HUES6 (cell line): ENCODE measurements at regions not wholly inside any gene's neighbourhood (a gene's known extent, or its start where the extent isn't known, plus 50 kb on each side); places are given as distances from the start of the nearest gene placed in this dataset.
A peak's percentile ranks its signal among the peaks of the same experiment; 100 is the strongest.

ENCODE experiments used
- H3K27ac ChIP-seq: 2 replicates; pipeline ENCODE4 v1.7.0; 2013; ENCODE audit warnings: low read depth, mild to moderate bottlenecking, low read length, inconsistent platforms
- H3K27me3 ChIP-seq: 2 replicates; pipeline ENCODE4 v1.6.1; 2013; ENCODE audit warnings: low read length; ENCODE audit not compliant: control insufficient read depth, insufficient read depth
- H3K36me3 ChIP-seq: 2 replicates; pipeline ENCODE4 v1.6.1; 2013; ENCODE audit warnings: low read length; ENCODE audit not compliant: control insufficient read depth, insufficient read depth
- H3K4me1 ChIP-seq: 2 replicates; pipeline ENCODE4 v1.6.1; 2013; ENCODE audit warnings: low read length; ENCODE audit not compliant: control insufficient read depth, insufficient read depth
- H3K4me3 ChIP-seq: 2 replicates; pipeline ENCODE4 v1.5.1; 2013; ENCODE audit warnings: low read depth, low read length
- H3K9ac ChIP-seq: one replicate; pipeline ENCODE4 v1.6.1; 2013; ENCODE audit warnings: mild to moderate bottlenecking, low read length
- H3K9me3 ChIP-seq: 2 replicates; pipeline ENCODE4 v1.6.1; 2013; ENCODE audit warnings: low read depth, low read length; ENCODE audit not compliant: control insufficient read depth, insufficient read depth

DNA sequence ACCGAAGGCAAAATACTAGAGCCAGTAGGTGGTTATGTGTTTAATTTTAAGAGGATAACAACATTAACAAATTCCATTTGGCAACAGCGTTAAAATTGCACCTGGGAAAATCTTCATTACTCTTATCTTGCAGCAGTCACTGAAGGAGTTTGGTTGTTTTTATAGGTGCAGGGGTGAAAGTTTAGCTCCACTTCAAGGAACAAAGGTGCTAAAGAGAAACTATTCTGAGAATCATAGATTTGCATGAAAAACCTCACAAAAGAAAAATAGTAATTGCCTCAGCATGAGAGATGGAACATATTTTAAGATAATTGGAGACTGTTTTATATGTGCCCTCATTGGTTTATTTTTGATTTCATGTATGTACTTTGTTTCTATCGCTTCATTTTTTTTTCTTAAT, 444.4 kb downstream of the UTRN start:
- Histone ChIP-seq H3K27me3 (no peaks in the 10 kb centered on the region), H3K36me3 (peaks cover 9% of the 10 kb centered on the region), H3K27ac (0 out of 2 replicates have a peak overlapping the region, but pooled peaks have one; percentile 23), H3K9ac (no peak overlapping the region), H3K4me3 (no peak overlapping the region), H3K9me3 (no peaks in the 10 kb centered on the region), H3K4me1 (peaks cover 25% of the 10 kb centered on the region)

DNA sequence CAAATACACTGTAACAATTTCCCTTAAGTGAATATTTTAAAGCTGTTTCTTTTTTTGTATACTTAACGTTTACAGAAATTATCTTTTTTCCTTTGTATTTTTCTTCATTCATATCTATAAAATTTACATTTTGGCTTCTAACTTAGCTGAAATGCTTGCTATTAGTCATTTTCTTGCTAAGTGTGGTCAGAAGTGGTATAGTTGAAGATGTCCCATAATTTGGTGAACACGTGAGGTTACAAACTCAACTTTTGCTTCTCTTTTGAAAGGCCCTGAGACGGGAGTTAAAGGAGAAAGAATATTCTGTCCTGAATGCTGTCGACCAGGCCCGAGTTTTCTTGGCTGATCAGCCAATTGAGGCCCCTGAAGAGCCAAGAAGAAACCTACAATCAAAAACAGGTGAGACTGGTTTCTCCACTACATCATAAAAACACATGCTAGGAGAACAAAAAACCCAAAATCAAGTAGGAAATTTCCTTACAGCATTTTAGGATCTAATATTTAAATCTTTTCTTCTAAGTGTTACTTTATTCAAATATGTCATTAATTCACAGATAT, 445.0 kb downstream of the UTRN start:
- peaks cover 25% of the 10 kb centered on the region for H3K4me1 ChIP-seq
- H3K36me3 ChIP-seq: peaks cover 9% of the 10 kb centered on the region
- no peaks in the 10 kb centered on the region for H3K27me3 ChIP-seq
- no peak overlapping the region for H3K9ac ChIP-seq
- H3K4me3 ChIP-seq: no peak overlapping the region
- no peak overlapping the region; the same call in 1 of the 2 replicates for H3K27ac ChIP-seq
- no peaks in the 10 kb centered on the region for H3K9me3 ChIP-seq

DNA sequence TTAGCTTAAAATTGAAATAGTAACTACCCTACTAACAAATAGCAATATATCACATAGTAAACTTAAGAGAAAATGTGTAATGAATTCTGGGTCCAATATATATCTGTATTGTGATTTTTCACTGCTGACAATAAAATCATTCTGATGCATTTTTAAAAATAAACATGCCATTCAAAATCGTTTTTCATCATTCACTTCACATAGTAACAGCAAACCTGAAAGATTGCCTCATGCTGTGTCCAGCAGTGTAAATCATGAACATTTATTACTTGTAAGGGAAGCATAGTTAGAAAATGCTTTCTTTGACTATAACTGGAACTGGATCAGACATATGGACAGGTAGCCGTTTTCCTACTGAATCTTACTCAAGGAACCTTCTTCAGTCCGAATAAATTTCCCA, 446.1 kb downstream of the UTRN start:
- Histone ChIP-seq H3K9ac (no peak overlapping the region), H3K4me3 (no peak overlapping the region), H3K36me3 (peaks cover 9% of the 10 kb centered on the region), H3K9me3 (no peaks in the 10 kb centered on the region), H3K27ac (no peak overlapping the region), H3K4me1 (peaks cover 15% of the 10 kb centered on the region), H3K27me3 (no peaks in the 10 kb centered on the region)

DNA sequence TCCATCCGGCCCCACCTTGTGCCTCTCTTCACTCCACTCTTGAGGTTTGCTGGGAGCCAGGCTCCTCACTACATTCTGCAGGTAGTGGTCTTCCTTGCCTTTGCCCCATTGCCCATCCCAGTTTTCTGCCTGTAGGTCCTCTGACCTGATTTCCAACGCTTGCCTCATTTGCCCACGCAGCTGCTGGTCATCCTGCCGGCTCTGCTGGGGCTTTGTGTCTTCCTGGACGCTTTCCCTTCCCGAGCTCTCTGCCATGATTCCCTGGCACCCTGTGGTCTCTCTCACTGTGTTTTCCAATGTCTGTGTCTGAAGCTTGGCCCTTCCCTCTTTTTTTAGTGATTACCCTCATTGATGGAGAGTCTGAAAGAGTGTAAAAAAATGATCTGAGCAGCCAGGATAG, 451.6 kb downstream of the UTRN start:
- no peaks in the 10 kb centered on the region for H3K27me3 ChIP-seq
- H3K4me1 ChIP-seq: no peaks in the 10 kb centered on the region
- no peak overlapping the region for H3K27ac ChIP-seq
- no peak overlapping the region for H3K9ac ChIP-seq
- H3K4me3 ChIP-seq: no peak overlapping the region
- H3K9me3 ChIP-seq: no peaks in the 10 kb centered on the region
- H3K36me3 ChIP-seq: peaks cover 4% of the 10 kb centered on the region

DNA sequence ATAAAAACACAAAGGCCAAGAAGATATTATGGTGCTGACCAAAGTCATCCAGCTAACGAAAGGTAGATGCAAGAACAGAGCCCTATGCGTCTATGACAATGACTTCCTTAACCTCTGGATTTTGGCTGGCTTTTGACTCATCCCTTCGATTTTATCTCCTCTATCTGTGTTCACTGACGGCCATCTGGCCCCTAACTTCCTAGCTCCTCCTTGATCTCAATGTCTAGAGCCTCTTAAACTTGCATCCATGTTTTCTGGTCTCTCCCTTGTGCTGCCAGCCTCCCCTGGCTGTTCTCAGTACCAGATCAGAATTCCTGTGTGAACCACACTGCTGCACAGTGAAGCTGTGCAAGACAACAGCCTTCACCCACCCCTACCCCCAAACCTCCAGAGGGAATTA, 452.9 kb downstream of the UTRN start:
- Histone ChIP-seq H3K27me3 (no peaks in the 10 kb centered on the region), H3K4me3 (no peak overlapping the region), H3K9ac (no peak overlapping the region), H3K9me3 (no peaks in the 10 kb centered on the region), H3K27ac (no peak overlapping the region), H3K4me1 (no peaks in the 10 kb centered on the region), H3K36me3 (no peaks in the 10 kb centered on the region)

DNA sequence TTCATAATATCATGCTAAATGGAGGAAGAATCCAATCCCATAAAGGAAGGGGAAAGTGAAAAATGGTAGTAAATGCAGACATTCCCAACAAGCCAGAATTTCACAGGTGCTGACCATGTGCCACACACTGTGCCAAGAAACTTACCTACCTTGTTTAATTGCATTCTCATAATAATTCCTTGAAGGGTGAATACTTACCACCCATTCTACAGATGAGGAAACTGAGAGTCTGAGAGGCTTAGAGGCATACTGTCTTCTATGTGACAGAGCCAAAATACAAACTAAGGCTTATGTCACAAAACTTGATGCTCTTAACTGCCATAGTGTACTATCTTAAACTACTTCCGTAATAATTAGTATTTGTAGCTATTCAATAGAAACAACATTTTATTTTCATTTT, 454.7 kb downstream of the UTRN start:
- no peak overlapping the region for H3K27ac ChIP-seq
- H3K27me3 ChIP-seq: no peaks in the 10 kb centered on the region
- H3K36me3 ChIP-seq: no peaks in the 10 kb centered on the region
- no peaks in the 10 kb centered on the region for H3K9me3 ChIP-seq
- peaks cover 5% of the 10 kb centered on the region for H3K4me1 ChIP-seq
- no peak overlapping the region for H3K9ac ChIP-seq
- H3K4me3 ChIP-seq: no peak overlapping the region

DNA sequence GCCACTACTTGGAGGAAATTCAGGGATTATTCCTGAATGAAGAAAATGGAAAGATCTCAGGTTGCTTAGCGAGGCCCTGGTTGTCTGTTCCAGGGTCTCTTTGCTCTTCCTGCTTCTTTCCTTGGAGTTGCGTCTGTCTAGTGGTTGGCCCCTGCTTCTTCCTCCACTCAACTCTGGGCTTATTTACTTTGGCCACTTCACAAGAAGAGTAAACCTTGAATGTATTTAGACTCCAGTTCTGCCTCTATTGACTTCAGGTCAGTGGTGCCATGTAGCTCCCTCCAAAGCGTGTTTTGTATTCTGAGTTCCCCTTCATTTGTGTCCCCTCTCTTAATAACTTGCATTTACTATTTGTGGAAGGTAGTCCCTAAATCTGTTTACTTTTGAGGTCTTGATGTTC, 456.5 kb downstream of the UTRN start:
- no peak overlapping the region for H3K9ac ChIP-seq
- peaks cover 10% of the 10 kb centered on the region for H3K4me1 ChIP-seq
- no peak overlapping the region for H3K4me3 ChIP-seq
- no peak overlapping the region for H3K27ac ChIP-seq
- no peaks in the 10 kb centered on the region for H3K9me3 ChIP-seq
- H3K27me3 ChIP-seq: no peaks in the 10 kb centered on the region
- no peaks in the 10 kb centered on the region for H3K36me3 ChIP-seq

DNA sequence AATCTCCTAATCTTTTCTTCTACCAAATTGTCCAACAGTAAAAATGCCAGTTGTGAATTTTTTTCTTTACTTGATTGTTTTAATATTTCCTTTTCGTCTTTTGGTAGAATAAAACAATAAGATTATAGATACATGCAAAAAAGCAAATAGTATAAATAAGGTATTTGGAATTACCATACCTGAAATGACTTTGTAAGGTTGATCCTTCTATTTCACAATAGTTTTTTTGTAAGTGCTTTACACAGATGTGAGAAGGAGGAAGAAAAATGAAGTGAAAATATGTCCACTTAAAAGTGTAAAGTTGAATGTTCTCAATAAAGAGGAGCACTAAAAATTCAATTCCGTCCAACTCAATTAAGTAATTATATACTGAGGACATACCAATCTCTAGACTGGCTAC, 457.6 kb downstream of the UTRN start:
- Histone ChIP-seq H3K9me3 (no peaks in the 10 kb centered on the region), H3K27ac (no peak overlapping the region), H3K9ac (no peak overlapping the region), H3K4me1 (peaks cover 10% of the 10 kb centered on the region), H3K27me3 (no peaks in the 10 kb centered on the region), H3K36me3 (no peaks in the 10 kb centered on the region), H3K4me3 (no peak overlapping the region)

DNA sequence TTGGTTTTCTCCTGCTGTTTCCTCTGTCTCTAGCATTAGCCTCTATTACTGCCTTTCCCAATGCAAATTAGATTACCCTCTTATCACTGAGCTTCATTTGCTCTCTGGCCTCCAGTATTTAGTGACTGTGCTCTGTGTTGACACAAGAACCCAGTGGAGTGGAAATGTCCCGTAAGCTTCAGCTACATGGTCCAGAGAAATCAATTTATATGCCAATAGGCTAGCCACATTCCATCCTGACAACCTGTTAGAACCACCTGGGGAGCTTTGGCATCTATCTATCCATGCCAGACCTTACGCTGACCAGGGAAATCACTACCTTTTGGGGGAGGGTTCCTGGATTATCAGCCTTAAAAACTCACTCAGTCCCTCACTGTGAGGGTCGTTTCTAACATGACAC, 459.6 kb downstream of the UTRN start:
- H3K27ac ChIP-seq: no peak overlapping the region
- no peaks in the 10 kb centered on the region for H3K36me3 ChIP-seq
- H3K9ac ChIP-seq: no peak overlapping the region
- no peaks in the 10 kb centered on the region for H3K9me3 ChIP-seq
- H3K4me3 ChIP-seq: no peak overlapping the region
- no peaks in the 10 kb centered on the region for H3K27me3 ChIP-seq
- H3K4me1 ChIP-seq: peaks cover 10% of the 10 kb centered on the region

DNA sequence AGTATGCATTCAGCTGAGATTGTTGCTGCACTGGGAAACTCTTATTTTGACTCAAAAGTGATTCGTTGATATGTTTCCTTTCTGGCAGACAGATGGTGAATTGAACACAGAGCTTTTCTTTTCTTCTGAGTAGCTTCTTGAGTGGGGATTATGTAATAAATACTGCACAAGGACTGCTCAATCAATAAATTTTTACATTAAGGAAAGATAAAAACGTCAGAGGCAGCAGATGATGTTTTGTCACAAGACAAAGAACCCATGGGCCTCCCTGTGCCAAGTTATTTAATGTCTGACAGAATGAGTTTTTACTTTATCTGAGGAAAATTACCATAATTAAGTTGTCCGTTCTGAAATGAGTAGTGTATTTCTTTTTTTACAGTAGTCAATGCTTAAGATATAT, 460.3 kb downstream of the UTRN start:
- no peaks in the 10 kb centered on the region for H3K36me3 ChIP-seq
- H3K9ac ChIP-seq: no peak overlapping the region
- H3K4me1 ChIP-seq: peaks cover 10% of the 10 kb centered on the region
- H3K27me3 ChIP-seq: no peaks in the 10 kb centered on the region
- no peak overlapping the region for H3K27ac ChIP-seq
- H3K4me3 ChIP-seq: no peak overlapping the region
- no peaks in the 10 kb centered on the region for H3K9me3 ChIP-seq

DNA sequence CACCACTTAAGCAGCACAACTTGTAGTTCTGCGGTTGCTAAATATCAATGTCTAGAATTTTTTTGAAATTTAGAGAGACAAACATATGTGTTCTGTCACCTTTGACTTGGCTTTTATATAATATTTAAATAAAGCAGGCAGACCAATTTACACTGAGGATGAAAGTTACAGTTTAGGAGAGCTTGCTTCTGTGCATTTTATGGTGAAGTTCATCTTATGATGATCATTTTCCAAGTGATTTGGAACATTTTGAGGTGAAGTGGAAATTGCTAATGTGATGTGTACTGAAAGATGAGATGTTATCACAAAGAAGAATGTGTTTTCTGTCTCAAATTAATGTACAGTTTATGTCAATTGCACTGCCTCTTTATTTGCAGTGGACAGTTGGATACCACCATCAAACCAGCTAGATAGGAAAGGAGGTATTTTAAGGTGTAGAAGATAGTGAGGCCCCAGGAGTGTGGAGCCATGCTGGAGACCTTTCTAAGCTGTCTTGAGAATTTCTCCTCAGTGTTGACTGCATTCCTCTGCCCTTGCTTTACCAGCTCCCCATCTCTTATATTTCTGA, 461.9 kb downstream of the UTRN start:
- Histone ChIP-seq H3K4me1 (peaks cover 10% of the 10 kb centered on the region), H3K27ac (no peak overlapping the region), H3K9ac (no peak overlapping the region), H3K4me3 (no peak overlapping the region), H3K9me3 (no peaks in the 10 kb centered on the region), H3K27me3 (no peaks in the 10 kb centered on the region), H3K36me3 (peaks cover 3% of the 10 kb centered on the region; the same call in 1 of the 2 replicates)
